Fibroblast of skin of right quadriceps (primary cell): ENCODE measurements at regions not wholly inside any gene's neighbourhood (a gene's known extent, or its start where the extent isn't known, plus 50 kb on each side); places are given as distances from the start of the nearest gene placed in this dataset.

Experiments
- DNase-seq: peaks from one replicate; pipeline ENCODE4 v3.0.0-alpha.2; 2013

DNA sequence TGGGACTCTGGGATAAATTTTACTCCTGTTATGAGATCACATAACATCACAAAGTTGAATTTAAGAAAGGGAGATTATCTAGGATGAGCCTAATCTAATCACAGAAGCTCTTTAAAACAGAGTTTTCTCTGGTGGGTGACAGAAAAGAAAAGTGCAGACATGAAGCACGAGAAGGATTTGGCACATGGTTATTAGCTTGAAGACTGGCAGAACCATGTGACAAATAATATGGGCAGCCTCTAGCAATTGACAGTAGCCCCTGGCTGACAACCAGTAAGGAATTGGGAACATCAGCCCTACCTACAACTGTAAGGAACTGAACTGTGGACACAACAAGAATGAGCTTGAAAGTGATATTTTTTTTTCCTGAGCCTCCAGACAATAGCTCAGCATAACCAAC is 243.1 kb downstream of the HTR1A start:
- DNase-seq = no peak

- DNase-seq = no peak
These were observed 262.0 kb downstream of the HTR1A start for GRCh38 chr5:63700241-63700640.

- DNase-seq = no peak
These were observed 264.4 kb downstream of the HTR1A start for GRCh38 chr5:63697811-63698210.

DNA sequence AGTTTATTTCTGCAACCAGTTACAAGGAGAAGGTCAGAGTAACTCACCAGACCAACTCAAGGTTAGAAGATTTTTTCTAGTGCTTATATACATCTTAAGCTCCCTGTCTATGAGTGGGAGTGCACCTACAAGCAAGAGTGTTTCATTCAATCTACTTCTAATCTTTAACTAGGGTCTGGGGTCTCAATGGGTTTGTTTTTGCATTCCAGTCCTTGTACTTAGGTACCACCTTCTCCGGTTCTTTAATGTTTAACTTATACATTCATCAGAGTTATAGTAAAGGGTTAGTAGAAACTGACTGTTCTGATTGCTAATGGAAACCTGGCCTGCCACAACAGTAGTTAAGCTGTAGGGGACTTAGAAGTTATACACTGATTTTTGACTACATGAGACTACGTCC is 271.7 kb downstream of the HTR1A start:
- DNase-seq = no peak

- no peak for DNase-seq
These were observed 274.3 kb downstream of the HTR1A start for GRCh38 chr5:63687854-63688516.

GRCh38 chr5:63686938-63687337 is 275.3 kb downstream of the HTR1A start:
- no peak for DNase-seq

DNA sequence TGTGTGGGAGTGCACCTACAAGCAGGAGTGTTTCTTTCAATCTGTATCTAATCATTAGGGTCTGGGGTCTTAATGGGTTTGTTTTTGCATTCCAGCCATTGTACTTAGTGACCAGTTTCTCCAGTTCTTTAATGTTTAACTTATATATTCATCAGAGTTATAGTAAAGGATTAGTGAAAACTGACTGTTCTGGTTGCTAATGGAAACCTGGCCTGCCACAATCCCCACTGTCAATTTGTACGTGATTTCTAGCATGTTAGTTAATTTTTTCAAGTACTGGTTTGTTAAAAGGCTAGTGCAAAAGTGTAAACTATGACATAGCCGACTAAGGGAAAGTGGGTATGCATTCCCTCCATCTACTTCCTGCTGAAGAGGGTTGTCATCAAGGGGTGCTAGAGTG is 276.1 kb downstream of the HTR1A start:
- DNase-seq = no peak

GRCh38 chr5:63685454-63685853 is 276.8 kb downstream of the HTR1A start:
- DNase-seq = no peak

DNA sequence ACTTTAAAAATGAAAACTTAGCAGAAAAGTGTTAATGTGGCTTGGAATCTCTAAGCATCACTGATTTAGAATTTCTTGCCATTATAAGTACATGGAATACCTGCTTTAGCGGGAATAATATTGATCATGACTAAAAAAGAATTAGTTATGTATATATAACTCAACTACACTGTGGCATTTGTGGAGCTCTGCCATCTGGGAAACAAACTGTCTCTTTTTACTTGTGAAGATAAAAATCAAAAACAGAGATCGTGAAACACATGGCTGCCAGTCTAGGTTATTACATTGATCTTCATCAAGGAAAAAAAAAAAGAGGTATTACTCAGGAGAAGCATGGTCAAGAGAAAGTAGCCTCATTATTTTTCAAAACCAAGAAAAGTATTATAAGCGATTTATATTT is 287.4 kb downstream of the HTR1A start:
- DNase-seq = no peak

GRCh38 chr5:63655043-63655442 is 307.2 kb downstream of the HTR1A start:
- DNase-seq = no peak

- DNase-seq = no peak
These were observed 311.7 kb downstream of the HTR1A start for GRCh38 chr5:63650581-63650980.

- DNase-seq = no peak
These were observed 313.9 kb downstream of the HTR1A start for GRCh38 chr5:63648376-63648775.

- DNase-seq = no peak
These were observed 332.2 kb downstream of the HTR1A start for GRCh38 chr5:63629951-63630630.

- DNase-seq = no peak
These were observed 348.8 kb downstream of the HTR1A start for GRCh38 chr5:63613442-63613841.

GRCh38 chr5:63603996-63604395 is 358.2 kb downstream of the HTR1A start:
- DNase-seq = no peak

- DNase-seq = no peak
These were observed 359.3 kb downstream of the HTR1A start for GRCh38 chr5:63602971-63603370.

GRCh38 chr5:63596254-63596653 is 366.0 kb downstream of the HTR1A start:
- DNase-seq = no peak

DNA sequence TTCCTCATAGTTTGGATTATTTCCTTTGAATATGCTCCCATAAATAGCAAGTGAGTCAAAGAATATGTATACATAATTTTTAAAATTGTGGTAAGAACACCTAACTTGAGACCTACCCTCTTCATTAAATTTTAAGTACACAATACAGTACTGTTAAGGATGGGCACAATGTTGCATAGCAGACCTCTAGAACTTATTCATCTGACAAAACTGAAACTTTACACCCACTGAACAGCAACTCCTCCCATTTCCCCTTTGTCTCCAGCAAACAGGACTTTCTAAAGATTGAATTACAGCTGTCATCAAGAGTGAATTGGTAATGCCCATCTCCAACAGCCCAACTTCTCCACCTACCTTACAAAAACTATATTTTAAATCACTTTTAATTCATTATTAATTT is 388.9 kb downstream of the HTR1A start:
- no peak for DNase-seq

DNA sequence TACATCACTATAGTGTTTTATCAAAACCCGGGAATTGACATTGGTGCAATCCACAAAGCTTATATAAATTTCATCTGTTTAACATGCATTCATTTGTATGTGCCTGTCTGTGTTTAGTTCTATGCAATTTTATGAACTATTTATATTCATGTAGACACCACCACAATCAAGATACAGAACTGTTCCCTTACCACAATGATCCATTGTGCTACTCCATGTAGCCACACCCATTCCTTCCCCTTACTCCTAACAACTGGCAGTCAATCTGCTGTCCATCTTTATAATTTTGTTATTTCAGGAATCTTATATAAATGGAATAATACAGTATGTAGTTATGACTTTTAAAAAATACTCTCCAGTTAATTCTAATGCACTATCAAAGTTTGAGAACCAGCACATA is 389.5 kb downstream of the HTR1A start:
- DNase-seq = no peak

DNA sequence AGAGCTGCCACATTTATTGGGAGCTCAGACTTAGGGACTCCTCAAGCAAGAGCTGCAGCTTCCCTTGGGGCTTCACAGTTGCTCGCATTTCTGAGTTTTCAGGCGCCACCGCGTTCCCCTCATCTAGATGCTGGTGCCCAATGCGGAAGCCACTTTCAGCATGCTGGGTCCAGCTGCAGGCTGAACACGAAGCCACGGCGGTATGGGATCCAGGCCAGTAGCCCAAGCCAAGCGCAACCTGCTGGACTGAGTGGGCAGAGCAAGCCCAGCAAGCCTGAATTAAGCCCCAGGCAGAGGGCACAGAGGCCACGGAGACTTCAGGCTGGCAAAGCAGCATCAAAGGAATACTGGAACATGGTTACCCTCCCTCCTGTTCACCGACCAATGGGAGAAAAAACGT is 391.5 kb downstream of the HTR1A start:
- no peak for DNase-seq

GRCh38 chr5:63564789-63565188 is 397.5 kb downstream of the HTR1A start:
- no peak for DNase-seq

GRCh38 chr5:63563008-63563917 is 399.0 kb downstream of the HTR1A start:
- DNase-seq = no peak

DNA sequence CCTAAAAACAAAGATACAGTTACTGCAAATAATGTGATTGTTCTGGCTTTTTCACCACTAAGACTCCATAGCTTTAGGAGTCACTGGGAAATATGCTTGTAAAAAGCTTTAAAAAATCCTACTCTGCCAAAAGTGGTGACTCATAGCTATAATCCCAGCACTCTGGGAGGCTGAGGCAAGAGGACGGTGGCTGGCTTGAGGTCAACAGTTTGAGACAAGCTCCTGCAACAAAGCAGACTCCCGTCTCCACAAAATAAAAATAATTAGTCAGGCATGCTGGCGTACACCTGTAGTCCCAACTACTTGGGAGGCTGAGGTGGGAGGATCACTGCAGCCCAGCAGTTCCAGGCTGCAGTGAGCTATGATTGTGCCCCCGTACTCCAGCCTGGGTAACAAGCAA is 406.4 kb downstream of the HTR1A start:
- DNase-seq = peak; percentile 19

GRCh38 chr5:63554191-63554590 is 408.1 kb downstream of the HTR1A start:
- DNase-seq = no peak
